GM19395 (cell line): ENCODE measurements at regions not wholly inside any gene's neighbourhood (a gene's known extent, or its start where the extent isn't known, plus 50 kb on each side); places are given as distances from the start of the nearest gene placed in this dataset.

Source experiments
- ATAC-seq: cut with Tn5 transposase; IDR thresholded peaks from one replicate; pipeline ENCODE4 v1.9.1; 2021; ENCODE audit warnings: mild to moderate bottlenecking, moderate library complexity; ENCODE audit not compliant: unreplicated experiment

DNA sequence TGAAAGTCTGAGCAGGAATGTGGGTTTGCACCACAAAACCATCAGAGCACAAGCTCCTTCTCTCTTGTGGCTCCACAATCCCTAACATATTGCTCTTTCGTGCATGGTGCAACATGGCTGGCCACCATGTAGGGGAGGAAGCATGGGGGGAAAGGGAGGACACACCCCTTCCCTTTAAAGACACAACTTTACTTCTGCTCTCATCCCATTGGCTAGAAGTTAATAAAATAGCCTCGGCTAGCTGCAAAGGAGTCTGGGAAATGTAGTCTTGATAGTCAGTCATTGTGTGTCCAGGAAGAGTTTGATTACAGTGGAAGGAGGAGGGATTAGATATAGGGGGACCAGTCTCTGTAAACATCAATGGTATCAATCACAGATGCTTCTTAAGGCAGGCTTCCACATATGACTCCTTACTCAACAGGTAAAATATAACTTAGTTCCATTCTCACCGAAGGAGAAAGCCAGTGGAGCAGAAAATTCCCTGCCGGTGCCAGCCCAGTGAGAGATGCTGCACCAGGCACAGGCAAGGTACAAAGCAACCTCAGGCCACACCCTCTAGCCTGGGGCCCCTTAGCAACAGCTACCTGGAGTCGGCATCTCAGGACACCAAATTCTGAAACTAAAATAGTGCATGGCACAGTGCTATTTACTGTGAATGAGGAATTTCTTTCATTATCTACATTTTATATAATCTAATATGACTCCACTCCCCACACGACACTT is 124.7 kb upstream of the CTBP2 start:
- no peak for ATAC-seq

- ATAC-seq: no peak
Observed at GRCh38 chr10:125283836-125284614, 123.7 kb upstream of the CTBP2 start.

DNA sequence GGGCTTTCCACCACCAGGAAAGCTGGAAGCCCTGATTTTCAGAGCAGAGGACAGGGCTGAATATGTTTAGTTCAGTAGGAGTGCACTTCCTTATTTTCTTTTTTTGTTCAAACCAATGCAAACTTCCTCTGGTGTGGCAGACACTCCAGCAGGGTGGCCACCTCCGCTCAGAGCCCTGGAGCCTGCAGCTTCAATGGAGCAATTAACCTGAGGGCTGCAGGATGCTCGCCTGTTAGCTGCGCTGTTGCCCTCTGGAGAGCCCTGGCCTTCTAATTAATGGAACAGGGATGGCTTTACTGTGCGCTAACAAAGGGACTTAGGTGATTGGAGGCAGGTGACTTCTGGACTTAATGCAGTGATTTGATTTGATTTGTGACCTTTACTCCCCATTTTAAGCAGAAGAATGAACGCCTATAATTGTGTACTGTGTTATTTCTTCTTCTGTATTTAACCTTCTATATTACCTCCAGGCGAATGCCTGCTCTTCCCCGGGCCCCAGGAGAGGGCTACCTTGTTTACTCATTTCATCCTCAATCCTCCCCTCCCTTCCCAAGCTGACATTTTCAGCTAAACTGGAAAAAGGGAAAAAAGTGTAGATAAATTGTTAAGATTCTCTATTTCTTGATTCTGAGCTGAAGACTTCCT is 123.0 kb upstream of the CTBP2 start:
- no peak for ATAC-seq

DNA sequence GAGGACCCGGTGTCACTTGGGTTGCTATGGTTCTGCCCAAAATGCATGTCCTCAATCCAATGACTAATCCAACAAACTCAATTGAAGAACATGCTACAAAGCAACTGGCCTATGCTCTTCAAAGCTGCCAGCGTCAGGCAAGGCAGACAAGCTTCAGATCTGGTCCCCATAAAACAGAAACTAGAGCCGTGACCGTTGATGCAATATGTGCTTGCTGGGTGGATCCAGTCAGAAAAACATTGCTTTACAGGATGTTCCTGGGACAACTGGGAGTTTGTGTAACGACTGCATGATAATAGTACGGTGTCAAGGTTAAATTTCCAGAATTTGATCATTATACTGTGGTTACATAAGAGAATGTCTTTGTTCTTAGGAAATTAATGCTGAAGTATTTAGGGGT is 120.7 kb upstream of the CTBP2 start:
- ATAC-seq: no peak

- no peak for ATAC-seq
Observed at GRCh38 chr10:125276133-125276532, 115.8 kb upstream of the CTBP2 start.

DNA sequence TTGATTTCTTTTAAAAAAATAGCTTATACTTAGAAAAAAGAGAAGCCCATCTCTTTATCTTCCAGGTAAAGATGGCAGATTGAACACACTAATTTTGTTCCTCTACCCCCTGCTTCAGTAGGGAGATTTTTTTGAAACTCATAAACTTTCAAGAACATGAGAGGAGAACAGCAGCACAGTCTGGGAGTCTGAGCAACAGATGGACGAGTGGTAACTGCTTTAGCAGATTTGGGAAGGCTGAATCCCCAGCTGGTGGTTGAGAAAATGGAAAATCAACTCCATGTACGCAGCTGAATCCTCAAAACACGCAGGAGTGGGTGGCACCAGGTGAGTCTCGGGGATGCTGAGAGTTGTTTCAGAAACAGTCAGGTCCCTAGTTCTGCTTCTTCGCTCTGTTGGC is 114.6 kb upstream of the CTBP2 start:
- no peak for ATAC-seq

- ATAC-seq: no peak
Observed at GRCh38 chr10:125273023-125273422, 112.7 kb upstream of the CTBP2 start.

DNA sequence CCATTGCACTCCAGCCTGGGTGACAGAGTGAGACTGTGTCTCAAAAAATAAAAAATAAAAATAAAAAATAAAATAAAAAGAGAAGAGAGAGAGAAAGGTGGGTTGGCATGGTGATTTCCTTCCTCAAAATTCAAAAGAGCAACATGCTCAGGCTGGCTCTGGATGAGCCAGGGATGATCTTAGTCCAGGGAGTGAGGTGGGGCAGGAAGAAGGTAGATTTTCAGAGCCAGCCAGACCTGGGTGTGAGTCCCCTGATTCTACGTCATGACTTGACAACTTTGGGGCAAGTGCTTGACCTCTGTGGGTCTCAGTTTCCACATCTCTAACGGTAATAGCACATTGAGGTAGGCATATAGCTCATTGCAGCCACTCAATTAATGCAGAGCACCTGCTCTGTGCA is 109.4 kb upstream of the CTBP2 start:
- no peak for ATAC-seq

GRCh38 chr10:125266966-125267365 is 106.6 kb upstream of the CTBP2 start:
- ATAC-seq: no peak

- ATAC-seq: no peak
Observed at GRCh38 chr10:125266541-125266940, 106.2 kb upstream of the CTBP2 start.

DNA sequence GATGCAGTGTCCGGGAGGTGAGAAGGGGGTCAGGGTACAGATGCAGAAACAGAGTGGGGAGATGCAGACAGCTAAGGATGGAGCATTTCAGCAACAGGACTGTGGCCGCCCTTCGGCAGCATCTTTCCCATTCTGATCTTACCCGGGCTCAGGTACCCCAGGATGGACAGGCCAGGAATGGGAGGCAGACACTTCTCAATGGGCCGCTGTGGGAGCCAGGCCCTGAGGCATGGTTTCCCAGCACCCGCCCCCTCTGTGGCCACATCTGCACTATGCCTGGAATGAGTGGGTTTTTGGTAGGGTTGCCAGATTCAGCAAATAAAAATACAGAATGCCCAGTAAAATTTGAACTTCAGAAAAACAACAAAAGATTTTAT is 105.2 kb upstream of the CTBP2 start:
- no peak for ATAC-seq

- no peak for ATAC-seq
Observed at GRCh38 chr10:125264757-125265578, 104.6 kb upstream of the CTBP2 start.

GRCh38 chr10:125264091-125264490 is 103.7 kb upstream of the CTBP2 start:
- ATAC-seq: no peak

DNA sequence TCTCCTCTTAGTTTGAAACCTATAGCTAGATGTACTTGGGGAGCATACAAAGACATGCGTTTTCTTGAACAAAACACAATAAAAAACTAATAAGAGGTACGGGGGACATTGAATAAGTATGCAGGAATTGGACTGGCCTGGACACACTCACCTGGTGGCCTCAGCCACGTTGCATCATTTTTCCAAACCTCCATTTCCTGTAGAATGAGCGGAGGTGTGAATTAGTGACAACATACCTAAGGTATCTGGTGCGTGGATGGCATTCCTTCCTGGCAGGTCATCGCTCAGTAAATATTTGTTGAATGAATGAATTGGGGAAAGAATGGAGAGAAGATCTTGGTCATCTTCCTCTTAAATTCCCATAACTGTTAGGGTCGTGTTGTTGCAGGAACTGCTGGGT is 103.2 kb upstream of the CTBP2 start:
- ATAC-seq: no peak

DNA sequence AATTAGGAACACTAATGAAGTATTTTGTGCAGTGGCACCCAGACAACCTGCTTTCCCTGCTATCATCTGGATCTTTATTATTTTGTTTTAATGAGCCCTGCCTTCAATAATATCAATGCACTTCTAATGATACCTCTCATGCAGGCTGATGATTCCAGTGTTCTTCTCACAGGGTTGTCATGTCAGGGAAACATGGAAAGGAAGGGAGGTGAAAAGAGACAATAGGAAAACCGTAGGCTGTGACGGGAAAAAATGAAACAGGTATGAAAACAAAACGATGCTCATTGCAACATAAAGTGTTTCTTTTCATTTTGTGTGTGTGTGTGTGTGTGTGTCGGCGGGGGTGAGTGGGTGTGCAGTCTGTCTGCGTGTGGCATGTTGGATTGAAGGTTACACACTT is 102.6 kb upstream of the CTBP2 start:
- ATAC-seq: no peak

GRCh38 chr10:125262409-125262808 is 102.0 kb upstream of the CTBP2 start:
- no peak for ATAC-seq

DNA sequence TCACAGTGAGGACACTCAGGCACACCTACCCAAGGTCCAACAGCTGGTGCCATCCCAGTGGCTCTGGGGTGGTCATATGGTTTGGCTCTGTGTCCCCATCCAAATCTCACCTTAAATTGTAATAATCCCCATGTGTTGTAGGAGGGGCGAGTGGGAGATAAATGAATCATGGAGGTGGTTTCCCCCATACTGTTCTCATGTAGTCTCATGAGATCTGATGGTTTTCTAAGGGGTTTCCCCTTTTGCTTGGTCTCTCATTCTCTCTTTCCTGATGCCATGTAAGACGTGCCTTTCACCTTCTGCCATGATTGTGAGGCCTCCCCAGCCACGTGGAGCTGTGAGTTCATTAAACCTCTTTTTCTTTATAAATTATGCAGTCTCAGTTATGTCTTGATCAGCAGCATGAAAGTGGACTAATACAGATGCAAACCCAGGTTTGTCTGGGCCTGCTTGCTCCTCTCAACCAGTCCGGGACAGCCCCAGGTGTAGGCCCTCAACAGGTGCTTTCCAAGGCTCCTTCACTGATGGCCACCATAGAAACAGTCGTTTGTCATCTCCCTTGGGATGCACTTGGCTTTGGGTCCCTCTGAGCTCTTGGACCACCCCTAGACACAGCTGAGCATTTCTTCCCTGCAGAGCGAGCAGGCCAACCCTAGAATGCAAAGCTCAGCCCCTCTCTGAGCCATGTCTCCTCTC is 101.3 kb upstream of the CTBP2 start:
- ATAC-seq: no peak

GRCh38 chr10:125260260-125260659 is 99.9 kb upstream of the CTBP2 start:
- no peak for ATAC-seq

GRCh38 chr10:125259651-125260050 is 99.3 kb upstream of the CTBP2 start:
- ATAC-seq: no peak

DNA sequence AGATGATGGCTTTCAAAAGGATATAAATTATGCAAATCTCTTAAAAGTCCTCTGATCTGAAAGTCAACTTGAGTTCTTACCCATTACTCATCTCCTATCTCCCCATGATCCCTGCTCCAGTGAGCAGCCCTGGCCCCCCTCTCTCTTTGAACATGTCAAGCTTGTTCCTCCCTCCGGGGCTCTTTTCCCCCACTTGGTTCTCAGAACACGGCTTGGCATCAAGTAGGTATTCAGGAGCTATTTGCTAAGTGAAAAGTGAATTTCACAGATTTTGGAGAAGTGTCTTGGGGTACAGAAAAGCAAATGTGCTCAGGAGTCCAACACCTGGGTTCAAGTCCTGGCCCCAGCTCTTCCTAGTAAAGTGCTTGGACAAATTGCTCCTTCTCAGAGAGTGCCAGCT is 98.3 kb upstream of the CTBP2 start:
- no peak for ATAC-seq
